ENCODE measurements at regions not wholly inside any gene's neighbourhood (a gene's known extent, or its start where the extent isn't known, plus 50 kb on each side); places are given as distances from the start of the nearest gene placed in this dataset.

- no peak for TF ChIP-seq POLR2AphosphoS5 (IDR thresholded peaks at IDR 0.05; ENCODE audit: low read depth, low read length)
- no peak for TF ChIP-seq SPI1 (IDR thresholded peaks at IDR 0.05; ENCODE audit: low read depth, low read length)
These were observed 104.6 kb downstream of the ZIC1 start for GRCh38 chr3:147513785-147514184.

Measured in GM12891 (cell line).